ENCODE measurements at regions not wholly inside any gene's neighbourhood (a gene's known extent, or its start where the extent isn't known, plus 50 kb on each side); places are given as distances from the start of the nearest gene placed in this dataset.
A peak's percentile ranks its signal among the peaks of the same experiment; 100 is the strongest.

DNA sequence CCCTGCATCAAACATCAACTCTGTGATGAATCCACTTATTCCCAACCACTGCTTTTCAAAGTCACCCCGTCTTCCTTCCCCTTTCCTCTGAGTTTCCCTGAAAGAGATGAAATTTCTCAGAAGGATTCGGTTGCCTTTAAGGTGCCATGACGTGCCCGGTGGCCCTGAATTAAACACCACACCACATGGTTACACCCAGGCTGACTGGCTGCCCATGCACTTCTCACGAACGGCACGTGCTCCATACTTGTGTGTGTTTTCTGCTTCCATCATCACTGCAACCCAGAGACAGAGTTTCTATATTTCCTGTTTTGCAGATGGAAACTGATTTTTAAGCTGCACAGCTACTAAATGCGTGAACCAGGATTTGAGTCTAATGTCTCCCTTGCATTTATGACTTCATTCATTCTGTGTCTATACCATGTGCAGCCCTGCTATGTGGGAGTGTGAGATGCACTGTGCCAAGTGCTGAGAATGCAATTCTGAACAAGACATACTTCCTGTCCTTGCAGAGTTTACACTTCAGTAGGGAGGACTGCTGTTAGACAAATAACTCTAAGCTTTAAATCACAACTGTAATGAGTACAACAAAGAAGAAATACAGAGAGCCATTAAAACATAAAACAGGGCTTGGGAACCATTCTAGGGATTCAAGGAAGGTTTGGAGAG is 162.9 kb downstream of the NXNL2 start:
- DNase-seq, result no peak

DNA sequence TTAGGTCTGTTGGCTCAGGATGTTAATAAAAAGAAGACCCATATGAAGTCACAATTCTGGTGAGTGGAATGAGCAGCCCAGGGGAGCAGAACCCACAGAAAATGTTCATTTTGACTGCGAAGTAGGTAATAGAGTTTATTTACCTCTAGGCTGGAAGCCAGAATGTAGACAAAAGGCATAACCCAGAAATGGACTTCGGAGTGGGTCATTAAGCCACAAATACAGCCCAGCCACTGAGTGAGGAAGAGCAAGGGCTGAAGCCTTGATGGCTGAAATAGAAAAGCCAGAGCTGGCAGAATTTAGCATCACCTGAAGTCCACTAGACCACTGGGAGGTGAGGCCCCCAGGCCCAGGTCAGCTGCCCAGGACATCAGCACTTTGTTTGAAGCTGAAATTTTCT is 168.0 kb downstream of the NXNL2 start:
- no peak for DNase-seq

DNA sequence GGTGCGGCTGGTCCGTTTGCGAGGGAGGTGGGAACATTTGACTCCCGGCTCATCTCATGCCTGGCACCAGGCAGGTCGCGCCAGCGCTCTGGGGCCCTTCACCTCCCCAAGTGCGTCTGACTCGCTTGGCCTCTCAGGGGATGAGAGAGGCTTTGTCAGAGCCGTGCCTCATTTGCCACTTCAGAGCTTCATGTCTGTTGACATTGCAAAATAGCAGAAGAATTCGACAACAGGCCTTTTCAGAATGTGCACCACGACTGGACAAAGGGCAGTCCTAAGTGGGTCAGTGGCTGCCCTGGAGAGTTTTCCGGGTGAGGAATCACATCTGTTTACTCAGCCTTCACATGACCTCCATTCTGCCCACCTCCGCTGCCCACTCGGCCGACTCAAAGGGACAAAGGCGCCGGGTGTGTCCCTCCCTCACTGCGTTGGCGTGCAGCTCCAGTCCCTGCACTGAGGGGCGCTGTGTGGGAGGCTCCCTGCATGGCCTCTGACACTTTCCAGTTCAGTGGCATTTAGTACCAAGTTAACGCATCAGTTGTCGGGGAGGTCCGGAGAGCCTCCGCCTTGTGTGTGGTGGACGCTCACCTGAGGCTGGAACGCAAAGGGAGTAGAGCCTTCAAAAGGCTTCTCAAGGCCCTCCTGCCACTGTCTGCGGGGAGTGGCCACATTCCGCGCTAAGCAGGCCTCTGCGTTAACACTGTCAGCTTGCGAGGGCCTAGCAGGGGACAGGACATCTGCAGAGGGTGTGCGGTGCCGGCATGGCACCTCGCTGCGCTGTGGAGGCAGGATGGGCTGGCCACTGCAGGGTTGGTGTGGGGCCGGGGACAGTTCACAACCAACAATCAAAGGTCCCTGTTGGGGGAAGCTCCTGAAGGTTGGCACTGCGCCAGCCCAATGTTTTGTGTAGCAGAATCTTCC is 171.5 kb downstream of the NXNL2 start:
- no peak for DNase-seq

DNA sequence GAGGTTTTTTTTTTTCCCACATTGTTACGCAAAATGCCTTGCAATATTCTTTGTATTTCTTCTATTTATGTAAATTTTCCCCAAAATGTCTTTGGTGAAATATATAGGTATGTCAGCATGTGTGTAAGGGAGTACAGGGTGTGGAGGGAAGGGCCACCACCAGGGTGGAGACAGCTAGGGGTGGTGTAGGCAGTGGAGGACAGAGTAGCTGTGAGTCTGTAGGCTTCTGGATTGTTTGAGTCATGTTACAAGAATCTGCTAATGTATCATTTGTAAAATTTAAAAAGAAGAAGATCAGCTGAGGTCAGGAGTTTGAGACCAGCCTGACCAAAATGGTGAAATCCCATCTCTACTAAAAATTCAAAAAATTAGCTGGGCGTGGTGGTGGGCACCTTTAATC is 175.5 kb downstream of the NXNL2 start:
- peak; percentile 24 for DNase-seq

DNA sequence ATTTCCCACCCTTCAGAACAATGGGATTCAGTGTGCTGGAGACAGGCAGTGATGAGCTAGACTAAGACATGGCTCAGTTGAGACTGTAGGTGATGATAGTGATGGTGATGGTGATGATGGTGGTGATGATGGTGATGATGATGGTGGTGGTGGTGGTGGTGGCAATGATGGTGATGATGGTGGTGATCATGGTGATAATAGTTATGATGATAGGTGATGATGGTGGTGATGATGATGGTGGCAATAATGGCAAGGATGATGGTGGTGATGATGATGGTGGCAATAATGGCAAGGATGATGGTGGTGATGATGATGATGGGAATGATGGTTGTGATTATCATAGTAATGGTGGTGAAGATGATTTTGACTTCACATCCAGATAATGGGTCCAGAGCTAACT is 176.7 kb downstream of the NXNL2 start:
- DNase-seq, result no peak

DNA sequence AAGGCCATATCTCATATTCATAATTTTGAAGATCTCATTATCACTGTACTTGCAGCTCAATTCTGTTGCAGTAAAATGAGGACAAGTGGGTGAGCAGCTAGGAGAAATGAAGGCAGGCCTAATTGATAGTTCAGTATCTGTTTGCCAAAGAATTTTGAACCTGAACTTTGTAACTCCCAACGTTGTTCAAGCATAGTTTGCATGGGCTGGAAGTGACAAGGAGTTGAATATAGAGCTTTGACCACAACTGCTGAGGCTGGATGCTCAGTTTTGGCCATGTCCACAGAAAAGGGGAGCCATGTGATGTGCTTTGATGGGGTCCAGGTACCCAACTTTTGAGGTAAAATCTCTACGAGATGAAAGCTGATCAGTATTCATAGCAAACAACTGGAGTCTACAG is 177.5 kb downstream of the NXNL2 start:
- DNase-seq, result no peak

DNA sequence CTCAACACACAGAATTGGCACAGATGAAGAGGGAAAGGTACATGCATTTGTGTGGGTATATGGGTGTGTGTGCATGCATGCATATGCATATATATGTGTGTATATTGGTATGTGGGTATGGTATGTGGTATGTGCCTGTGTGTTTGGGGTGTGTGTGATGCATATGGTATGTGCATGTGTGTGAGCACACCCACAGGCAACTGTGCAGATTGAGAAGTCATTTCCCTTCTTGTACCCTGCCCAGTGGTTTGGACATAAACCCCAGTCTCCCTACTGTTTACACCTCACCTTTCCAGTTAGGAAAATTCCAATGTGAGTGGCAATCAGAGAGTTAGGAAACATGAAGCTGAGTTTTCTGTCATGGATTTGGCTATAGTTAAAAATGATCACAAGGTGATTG is 178.0 kb downstream of the NXNL2 start:
- no peak for DNase-seq

DNA sequence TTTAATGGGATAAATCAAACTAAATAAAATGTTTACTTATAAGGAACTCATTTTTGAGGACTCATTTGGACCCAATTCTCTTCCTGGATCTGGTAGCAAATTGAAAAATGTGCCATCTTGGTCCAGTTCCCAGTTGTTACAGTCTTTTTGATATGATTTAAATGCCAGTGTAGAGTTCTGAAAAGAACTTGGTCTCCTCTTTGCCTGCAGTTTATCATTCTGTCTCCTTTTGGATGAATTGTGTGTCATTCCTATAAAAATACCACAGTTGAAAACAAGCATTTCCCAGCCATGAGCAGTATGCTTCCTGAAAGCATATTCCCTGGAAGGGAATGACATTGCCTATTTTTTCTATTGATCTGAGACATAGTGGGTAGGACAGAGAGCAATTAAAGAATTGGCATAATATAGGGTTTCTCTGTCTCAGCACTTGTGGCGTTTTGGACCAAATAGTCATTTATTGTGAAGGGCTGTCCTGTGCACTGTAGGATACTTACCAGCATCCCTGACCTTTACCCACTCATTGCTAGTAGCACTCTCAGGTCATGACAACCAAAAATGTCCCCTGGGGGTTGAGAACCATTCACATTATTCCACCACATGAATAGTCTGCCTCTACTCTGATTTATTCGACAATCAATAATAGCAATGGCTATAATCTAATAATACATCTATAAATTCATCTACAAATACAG is 181.8 kb downstream of the NXNL2 start:
- DNase-seq, result no peak

DNA sequence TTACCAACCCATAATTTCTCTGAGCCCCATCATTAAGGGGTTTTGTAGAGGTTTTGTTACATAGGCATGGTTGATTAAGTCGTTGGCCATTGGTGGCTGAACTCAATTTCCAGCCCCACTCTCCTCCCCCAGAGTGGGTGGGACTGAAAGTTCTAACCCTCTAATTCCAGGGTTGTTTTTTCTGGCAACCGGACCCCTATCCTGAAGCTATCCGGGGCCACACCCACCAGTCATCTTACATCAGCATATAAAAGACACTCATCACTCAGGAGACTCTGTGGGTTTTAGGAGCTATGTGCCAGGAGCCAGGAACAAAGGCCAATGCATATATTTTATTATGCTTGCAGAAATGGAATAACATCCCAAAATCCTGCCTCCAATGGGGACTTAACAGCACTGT is 186.0 kb downstream of the NXNL2 start:
- DNase-seq, result peak; percentile 50

DNA sequence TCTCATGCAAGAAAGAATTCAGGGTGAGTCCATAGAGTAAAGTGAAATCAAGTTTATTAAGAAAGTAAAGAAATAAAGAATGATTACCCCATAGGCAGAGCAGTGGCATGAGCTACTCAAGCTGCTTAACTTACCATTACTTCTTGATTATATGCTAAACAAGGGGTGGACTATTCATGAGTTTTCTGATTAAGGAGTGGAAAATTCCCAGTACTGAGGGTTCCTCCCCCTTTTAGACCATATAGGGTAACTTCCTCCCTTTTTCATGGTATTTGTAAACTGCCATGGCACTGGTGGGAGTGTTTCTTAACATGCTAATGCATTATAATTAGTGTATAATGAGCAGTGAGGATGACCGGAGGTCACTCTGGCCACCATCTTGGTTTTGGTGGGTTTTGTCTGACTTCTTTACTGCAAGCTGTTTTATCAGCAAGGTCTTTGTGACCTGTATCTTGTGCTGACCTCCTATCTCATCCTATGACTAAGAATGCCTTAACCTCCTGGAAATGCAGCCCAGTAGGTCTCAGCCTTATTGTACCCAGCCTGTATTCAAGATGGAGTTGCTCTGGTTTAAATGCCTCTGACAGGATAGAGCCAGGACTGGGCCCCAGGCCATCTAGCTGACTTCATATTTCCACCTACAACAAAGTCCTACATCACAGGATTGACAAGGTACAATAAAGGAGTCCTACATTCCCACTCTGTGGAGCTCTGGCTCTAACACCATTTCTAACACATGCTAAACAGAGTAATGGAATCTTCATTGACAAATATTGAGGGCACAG is 186.7 kb downstream of the NXNL2 start:
- no peak for DNase-seq

DNA sequence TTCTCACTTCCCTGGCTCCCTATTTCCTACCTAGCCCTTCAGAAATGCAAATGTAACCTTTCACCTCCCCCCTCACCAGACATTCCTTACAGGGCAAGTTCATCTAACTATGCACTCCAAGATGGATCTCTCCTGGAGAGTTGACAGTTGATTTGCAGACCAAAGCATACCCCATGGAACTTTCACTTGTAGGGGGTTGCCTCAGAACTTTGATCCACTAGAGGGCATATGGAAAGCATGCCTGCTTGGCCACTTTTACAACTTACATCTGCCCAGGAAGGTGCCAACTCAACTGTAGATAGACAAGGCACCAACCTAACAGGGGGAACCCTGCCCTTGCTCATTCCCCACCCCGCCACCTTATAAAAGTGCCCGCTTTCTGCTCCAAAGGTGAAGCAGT is 187.8 kb downstream of the NXNL2 start:
- DNase-seq, result no peak

DNA sequence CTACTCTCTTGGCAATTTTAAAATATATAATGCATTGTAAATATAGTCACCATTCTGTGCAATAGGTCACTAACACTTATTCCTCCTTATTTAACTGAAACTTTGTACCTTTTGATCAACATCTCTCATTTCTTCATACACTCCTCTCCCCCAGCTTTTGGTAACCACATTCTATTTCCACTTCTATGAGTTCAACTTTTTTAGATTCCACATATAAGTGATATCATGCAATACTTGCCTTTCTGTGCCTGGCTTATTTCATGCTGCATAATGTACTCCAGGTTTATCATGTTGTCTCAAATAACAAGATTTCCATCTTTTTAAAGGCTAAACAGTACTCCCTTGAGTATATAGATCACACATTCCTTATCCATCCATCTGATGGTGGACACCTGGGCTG is 188.8 kb downstream of the NXNL2 start:
- DNase-seq, result no peak

DNA sequence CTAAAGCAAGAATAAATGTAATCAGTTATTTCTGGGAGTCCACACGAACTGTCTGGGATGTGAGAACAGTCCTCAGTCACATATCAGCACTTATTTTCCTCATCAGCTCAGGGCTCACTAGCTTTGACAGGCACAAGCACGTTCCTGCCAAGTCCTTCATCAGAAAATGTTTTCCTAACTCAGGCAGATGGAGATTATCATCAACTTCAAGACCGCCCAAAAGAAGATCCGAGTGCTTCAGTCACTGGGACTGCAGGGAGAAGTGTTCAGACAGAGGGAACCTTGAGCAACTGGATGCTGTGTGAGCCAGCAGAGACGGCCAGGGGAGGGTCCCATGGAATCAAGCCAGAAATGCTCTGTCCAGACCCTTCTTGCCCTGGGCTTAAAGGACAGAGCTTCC is 189.4 kb downstream of the NXNL2 start:
- no peak for DNase-seq

DNA sequence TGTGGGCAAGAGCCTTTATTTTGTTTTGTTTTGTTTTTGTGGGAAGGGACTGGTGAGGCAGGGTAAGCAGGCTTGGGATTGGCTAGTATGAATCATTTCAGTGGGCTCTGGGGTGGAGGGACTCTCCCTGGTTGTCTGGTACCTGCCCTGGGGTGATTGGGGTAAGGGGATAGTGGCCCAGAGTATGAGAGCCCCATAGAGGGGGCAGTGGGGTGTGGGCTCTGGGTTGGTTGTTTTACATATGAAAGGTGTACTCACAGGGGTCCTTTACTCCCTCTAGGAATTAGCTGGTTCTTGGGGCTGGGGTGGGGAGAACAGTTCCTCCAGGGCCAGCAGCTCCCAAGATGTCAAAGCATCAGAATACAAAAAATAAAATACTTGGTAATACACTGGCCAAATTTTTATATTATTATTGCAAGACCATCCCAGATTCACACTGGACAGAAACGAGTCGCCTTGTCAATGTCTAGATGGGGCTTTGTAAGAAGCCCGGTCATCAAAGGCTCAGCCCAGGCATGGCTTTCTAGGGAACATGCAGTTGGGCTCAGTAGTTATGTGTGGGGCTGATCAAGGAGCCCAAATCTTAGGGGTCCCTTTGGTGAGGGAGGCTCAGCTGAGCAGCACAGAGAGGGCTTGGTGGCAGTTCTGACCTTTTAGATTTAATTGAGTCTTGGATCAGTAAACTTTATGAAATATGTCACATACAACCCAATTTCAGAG is 190.5 kb downstream of the NXNL2 start:
- no peak for DNase-seq

DNA sequence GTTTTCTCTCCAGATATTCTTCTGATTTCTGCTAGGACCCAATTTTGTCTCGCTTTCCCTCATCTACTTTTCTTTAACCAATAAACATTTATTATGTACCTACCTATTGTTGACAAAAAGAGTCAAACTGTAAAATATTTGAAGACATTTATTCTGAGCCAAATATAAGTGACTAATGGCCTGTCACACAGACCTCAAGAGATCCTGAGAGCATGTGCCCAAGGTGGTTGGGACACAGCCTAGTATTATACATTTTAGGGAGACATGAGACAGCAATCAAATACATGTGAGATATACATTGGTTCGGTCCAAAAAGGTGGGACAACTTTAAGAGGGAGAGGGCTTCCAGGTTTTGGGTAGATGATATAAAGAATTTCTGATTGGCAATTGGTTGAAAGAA is 191.8 kb downstream of the NXNL2 start:
- no peak for DNase-seq

DNA sequence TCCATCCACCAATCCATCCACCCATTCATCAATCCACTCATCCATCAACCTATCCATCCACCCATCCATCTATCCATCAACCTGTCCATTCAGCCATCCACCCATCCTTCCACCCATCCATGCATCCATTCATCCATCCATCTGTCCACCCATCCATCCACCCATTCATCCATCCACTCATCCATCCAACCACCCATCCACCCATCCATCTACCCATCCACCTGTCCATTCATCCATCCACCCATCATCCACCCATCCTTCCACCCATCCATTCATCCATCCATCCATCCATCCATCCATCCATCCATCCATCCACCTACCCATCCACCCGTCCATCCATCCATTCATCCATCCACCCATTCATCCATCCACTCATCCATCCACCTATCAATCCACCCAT is 195.8 kb downstream of the NXNL2 start:
- no peak for DNase-seq

DNA sequence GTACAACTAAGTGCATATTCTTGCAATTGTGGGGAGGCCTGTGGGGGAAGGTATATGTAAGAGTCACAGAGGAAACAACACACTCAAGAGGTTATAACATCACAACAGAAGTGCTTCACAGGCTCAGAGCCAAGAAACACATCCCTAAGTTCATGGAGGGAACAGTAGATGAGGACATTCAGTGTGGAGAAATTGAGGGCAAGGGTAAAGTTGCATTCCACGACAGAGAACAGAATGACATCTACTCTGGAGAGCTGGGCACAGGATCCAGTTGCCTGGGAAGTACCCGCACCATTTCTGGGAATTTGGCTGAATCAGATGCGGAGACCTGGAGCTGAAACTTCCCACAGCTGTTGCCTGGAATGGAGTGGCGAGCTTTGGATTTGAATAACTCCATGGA is 197.2 kb downstream of the NXNL2 start:
- DNase-seq, result peak; percentile 75

DNA sequence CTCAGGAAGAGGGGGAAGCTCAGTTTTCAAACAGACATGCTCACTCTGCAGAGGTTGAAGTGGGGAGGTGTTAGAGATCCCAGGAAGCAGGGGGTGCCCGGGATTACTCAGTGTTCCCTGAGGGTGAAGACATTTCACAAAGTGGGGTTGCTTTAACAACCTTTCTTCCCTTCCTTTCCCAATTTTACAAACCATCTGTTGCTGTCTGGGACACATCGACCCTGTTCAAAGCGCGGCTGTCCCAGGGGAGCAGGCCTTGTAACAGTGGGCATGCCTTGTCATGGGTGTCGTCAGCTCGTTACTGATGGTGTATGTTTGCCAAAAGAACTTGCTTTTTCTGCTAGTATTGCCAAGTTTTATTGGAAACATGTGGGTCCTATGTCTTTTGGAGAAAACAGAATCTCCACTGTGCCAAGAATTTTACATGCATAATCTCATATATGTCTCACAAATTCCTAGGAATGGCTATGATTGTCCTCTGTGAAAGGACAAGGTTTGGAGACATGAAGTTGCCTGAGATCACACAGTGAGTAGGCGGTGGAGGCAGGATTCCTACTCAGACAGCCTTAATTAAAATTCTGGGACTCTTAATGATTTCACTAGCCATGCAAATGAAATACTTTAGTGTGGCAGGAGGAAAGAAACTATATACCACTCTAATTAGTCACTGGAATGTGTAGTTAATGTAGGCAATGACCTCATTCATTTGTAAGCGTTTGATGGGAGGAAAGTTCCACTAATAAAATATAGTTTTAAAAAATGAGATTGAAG is 198.9 kb downstream of the NXNL2 start:
- peak; percentile 85 for DNase-seq

DNA sequence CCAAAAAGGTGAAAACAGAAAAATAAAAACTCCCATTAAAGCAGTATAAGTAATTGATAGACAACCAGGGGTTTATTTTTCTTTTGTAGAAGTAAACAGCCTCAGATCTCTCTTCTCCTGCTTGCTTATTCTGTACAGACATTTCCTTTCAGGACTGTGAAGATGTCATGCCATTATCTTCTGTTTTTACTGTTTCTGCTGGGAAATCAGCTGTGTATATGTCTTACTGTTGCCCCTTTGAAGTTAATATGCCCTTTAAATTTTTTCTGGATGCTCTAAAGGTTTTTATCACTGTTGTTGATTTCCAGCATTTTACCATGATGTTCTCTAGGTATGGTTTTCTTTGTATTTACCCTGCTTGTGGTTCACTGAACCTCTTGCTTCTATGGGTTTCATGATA is 199.5 kb downstream of the NXNL2 start:
- no peak for DNase-seq

DNA sequence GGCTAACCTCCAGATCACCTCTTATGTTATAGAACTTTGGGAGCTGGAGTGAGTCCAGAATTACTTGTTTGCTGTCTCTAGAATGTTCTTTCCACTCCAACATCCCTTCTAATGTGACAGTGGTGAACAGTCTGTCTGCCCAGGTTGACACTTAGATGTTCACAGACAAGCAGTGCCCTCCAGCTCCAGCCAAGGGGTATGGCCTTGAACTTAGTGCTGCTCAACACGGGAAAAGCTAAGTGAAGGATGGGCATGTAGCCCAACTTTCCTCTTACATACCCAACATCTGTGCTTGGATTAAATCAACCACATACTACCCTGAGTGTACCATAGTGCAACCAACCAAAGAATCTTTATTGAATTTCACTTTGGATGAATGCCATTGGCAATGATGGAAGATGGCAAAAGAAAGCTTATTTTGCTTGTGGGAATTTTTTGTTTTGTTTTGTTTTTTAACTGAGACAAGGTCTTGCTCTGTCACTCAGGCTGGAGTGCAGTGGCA is 201.2 kb downstream of the NXNL2 start:
- no peak for DNase-seq

DNA sequence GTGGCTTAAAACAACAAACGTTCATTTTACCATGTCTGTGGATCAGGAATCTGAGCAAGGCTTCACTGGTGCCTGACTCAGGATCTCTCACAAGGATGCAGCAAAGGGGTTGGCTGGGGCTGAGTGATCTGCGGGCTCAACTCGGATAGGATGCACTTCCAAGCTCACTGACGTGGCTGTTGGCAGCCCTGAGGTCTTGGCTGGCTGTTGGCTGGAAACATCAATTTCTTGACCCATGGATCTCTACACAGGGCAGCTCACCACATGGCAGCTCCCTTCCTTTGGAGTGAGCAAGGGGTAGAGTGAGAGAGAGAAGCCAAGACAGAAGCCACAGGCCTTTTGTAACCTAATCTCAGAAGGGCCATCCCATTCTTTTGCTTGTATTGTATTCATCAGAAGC is 202.1 kb downstream of the NXNL2 start:
- DNase-seq, result no peak

All from fibroblast of skin of right biceps (primary cell).